Fibroblast of skin of abdomen (primary cell): ENCODE measurements at regions not wholly inside any gene's neighbourhood (a gene's known extent, or its start where the extent isn't known, plus 50 kb on each side); places are given as distances from the start of the nearest gene placed in this dataset.

ENCODE experiments used
- DNase-seq: peaks from one replicate; pipeline ENCODE4 v3.0.0-alpha.2; 2013

GRCh38 chr1:22362626-22363402, 88.8 kb upstream of the ZBTB40 start:
- no peak for DNase-seq

- DNase-seq: no peak
Observed at GRCh38 chr1:22363403-22364325, 88.0 kb upstream of the ZBTB40 start.

- no peak for DNase-seq
Observed at GRCh38 chr1:22364326-22364650, 87.4 kb upstream of the ZBTB40 start.

- DNase-seq: no peak
Observed at GRCh38 chr1:22364764-22365163, 86.9 kb upstream of the ZBTB40 start.

- peak; percentile 56 for DNase-seq
Observed at GRCh38 chr1:22365331-22366295, 86.0 kb upstream of the ZBTB40 start.

GRCh38 chr1:22366346-22366745, 85.3 kb upstream of the ZBTB40 start:
- DNase-seq: no peak

GRCh38 chr1:22368125-22368524, 83.5 kb upstream of the ZBTB40 start:
- DNase-seq: no peak

GRCh38 chr1:22369294-22370189, 82.1 kb upstream of the ZBTB40 start:
- no peak for DNase-seq

- DNase-seq: no peak
Observed at GRCh38 chr1:22370190-22370498, 81.5 kb upstream of the ZBTB40 start.

GRCh38 chr1:22371408-22371807, 80.2 kb upstream of the ZBTB40 start:
- no peak for DNase-seq

- DNase-seq: no peak
Observed at GRCh38 chr1:22373252-22373651, 78.4 kb upstream of the ZBTB40 start.

- no peak for DNase-seq
Observed at GRCh38 chr1:22374001-22374400, 77.7 kb upstream of the ZBTB40 start.

GRCh38 chr1:22375601-22376000, 76.0 kb upstream of the ZBTB40 start:
- DNase-seq: no peak

- DNase-seq: no peak
Observed at GRCh38 chr1:22376001-22376400, 75.7 kb upstream of the ZBTB40 start.

GRCh38 chr1:22376546-22376945, 75.1 kb upstream of the ZBTB40 start:
- DNase-seq: no peak

- no peak for DNase-seq
Observed at GRCh38 chr1:22376976-22377375, 74.7 kb upstream of the ZBTB40 start.

- peak; percentile 57 for DNase-seq
Observed at GRCh38 chr1:22379566-22379965, 72.1 kb upstream of the ZBTB40 start.

GRCh38 chr1:22380024-22380785, 71.4 kb upstream of the ZBTB40 start:
- DNase-seq: peak; percentile 62

GRCh38 chr1:22383526-22384294, 67.9 kb upstream of the ZBTB40 start:
- no peak for DNase-seq

- DNase-seq: no peak
Observed at GRCh38 chr1:22385537-22385936, 66.1 kb upstream of the ZBTB40 start.
